Psoas muscle (tissue), 7 donors: ENCODE measurements at regions not wholly inside any gene's neighbourhood (a gene's known extent, or its start where the extent isn't known, plus 50 kb on each side); places are given as distances from the start of the nearest gene placed in this dataset.

Source experiments
- ATAC-seq, 4 donors: fragments of 200-7000 bp; cut with Tn5 transposase; one replicate each; pipeline ENCODE4 v1.9.1; 2020; ENCODE audit warnings: moderate library complexity in 3 of 4, mild to moderate bottlenecking in 2 of 4
- DNase-seq, 2 donors: peaks; one replicate each; pipeline ENCODE4 v3.0.0-alpha.2; 2020
- H3K27ac ChIP-seq: fragments of 200-600 bp; one replicate; pipeline ENCODE4 v1.8.0; 2022
- H3K27me3 ChIP-seq, 3 donors: fragments of 200-600 bp in 1 of 3; one replicate each; pipeline versions ENCODE4 v1.6.1 to v1.8.0; 2013 to 2022; ENCODE audit warnings: low read length in 2 of 3, mild to moderate bottlenecking in 2 of 3, moderate library complexity in 1 of 3; ENCODE audit not compliant: insufficient read depth in 3 of 3
- H3K36me3 ChIP-seq, 2 donors: fragments of 200-600 bp in 1 of 2; one replicate each; pipeline versions ENCODE4 v1.6.1 to v1.8.0; 2013 to 2022; ENCODE audit warnings: low read depth in 1 of 2, mild to moderate bottlenecking in 1 of 2, moderate library complexity in 1 of 2; ENCODE audit not compliant: insufficient read depth in 1 of 2
- H3K4me1 ChIP-seq: fragments of 200-600 bp; one replicate; pipeline ENCODE4 v1.8.0; 2022
- H3K4me3 ChIP-seq: fragments of 200-600 bp; one replicate; pipeline ENCODE4 v1.8.0; 2022; ENCODE audit warnings: mild to moderate bottlenecking
- H3K9me3 ChIP-seq: fragments of 200-600 bp; one replicate; pipeline ENCODE4 v1.8.0; 2022
- CTCF ChIP-seq: fragments of 200-600 bp; IDR thresholded peaks from one replicate; pipeline ENCODE4 v1.8.0; 2022; ENCODE audit warnings: antibody characterized with exemption
- WGBS, 3 donors: extraction: QIAGEN DNeasy Blood & Tissue Kit; methylation state at CpG; one replicate each; pipeline versions ENCODE4 v1.1.6 to v1.1.7; 2013; 5-methylcytosine and 5-hydroxymethylcytosine counted together
- intact Hi-C, 2 donors: fragments of 100-400 bp; cut with DNase I; formaldehyde crosslinking; loops; one replicate each; pipeline versions ENCODE4 v1.11.0 to v1.14.2; 2022
- donor health status: healthy with polysubstance abuse.
- donor health status: DM: no; HTN: no; CAD: no; lungs with moderate emphysema.
- donor health status: Bipolar disorder and iron deficiency.
- donor health status: healthy.
- donor health status: DM: yes; HTN: yes; CAD: no.
- donor health status: DM: no; HTN: no; CAD: no.
- donor health status: DM: yes; HTN: yes; CAD: no.

- Histone ChIP-seq H3K9me3 (no peaks in the 10 kb centered on the region), H3K4me1 (no peaks in the 10 kb centered on the region), H3K36me3 (no peaks in the 10 kb centered on the region), H3K4me3 (no peak overlapping the region), H3K27me3 (no peaks in the 10 kb centered on the region), H3K27ac (no peak overlapping the region)
- WGBS, 3 donors = 32 to 35% (median 34%) methylated on average over 5 of the region's 5 CpGs
- no peak for ATAC-seq
- TF ChIP-seq CTCF = no peak
- intact Hi-C loops = no loop called here
- no peak for DNase-seq
These were observed 53.4 kb upstream of the ATP8A1 start for GRCh38 chr4:42710329-42710728.

GRCh38 chr4:42709392-42710065 is 52.6 kb upstream of the ATP8A1 start:
- ATAC-seq (no peak), DNase-seq (no peak)
- H3K4me3 ChIP-seq = no peak overlapping the region
- H3K36me3 ChIP-seq = no peaks in the 10 kb centered on the region
- intact Hi-C loops = no loop called here
- H3K9me3 ChIP-seq = no peaks in the 10 kb centered on the region
- no peaks in the 10 kb centered on the region for H3K4me1 ChIP-seq
- no peaks in the 10 kb centered on the region for H3K27me3 ChIP-seq
- TF ChIP-seq CTCF = no peak
- no peak overlapping the region for H3K27ac ChIP-seq
- 74 to 75% (median 75%) methylated on average over 5 of the region's 5 CpGs for WGBS, 3 donors

GRCh38 chr4:42708625-42709024 is 51.7 kb upstream of the ATP8A1 start:
- intact Hi-C loops = no loop called here
- ATAC-seq (no peak), DNase-seq (no peak)
- H3K9me3 ChIP-seq = no peaks in the 10 kb centered on the region
- no peak for TF ChIP-seq CTCF
- H3K4me3 ChIP-seq = no peak overlapping the region
- H3K36me3 ChIP-seq = no peaks in the 10 kb centered on the region
- no peaks in the 10 kb centered on the region for H3K4me1 ChIP-seq
- no peak overlapping the region for H3K27ac ChIP-seq
- 97 to 100% (median 98%) methylated on average over 1 of the region's 1 CpG for WGBS, 3 donors
- H3K27me3 ChIP-seq = no peaks in the 10 kb centered on the region
